GM12875 (cell line): ENCODE measurements at regions not wholly inside any gene's neighbourhood (a gene's known extent, or its start where the extent isn't known, plus 50 kb on each side); places are given as distances from the start of the nearest gene placed in this dataset.

Experiments used
- H3K4me3 ChIP-seq: one replicate; pipeline ENCODE4 v1.5.1; 2011; ENCODE audit warnings: low read depth, low read length, control low read depth
- TF ChIP-seq, protein P1 (sequence below): IDR thresholded peaks from 2 replicates; pipeline ENCODE4 v1.5.1; 2011; ENCODE audit warnings: low read depth, mild to moderate bottlenecking, control low read depth, inconsistent platforms, low read length, moderate library complexity, borderline replicate concordance; ENCODE audit not compliant: insufficient read depth

DNA sequence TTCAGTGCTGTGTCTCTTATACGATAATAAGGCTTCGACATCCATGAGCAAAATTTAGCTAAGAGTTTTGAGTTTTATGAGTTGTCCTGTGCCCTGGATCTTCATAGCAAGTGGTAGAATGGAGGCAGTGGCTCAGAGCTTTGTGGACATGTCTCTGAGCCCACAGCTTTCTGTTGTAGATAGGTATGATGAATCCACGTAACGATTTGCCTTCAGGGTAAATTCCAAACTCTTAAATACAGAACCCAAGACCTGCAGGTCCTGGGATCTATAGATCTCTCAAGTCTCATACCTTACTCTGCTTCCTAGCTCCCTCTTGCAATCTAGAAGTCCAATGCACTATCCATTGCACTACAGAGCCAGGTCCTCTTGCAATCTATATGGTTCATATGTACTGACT is 59.5 kb upstream of the TLE4 start:
- H3K4me3 ChIP-seq = no peak overlapping the region
- TF ChIP-seq, protein P1, sequence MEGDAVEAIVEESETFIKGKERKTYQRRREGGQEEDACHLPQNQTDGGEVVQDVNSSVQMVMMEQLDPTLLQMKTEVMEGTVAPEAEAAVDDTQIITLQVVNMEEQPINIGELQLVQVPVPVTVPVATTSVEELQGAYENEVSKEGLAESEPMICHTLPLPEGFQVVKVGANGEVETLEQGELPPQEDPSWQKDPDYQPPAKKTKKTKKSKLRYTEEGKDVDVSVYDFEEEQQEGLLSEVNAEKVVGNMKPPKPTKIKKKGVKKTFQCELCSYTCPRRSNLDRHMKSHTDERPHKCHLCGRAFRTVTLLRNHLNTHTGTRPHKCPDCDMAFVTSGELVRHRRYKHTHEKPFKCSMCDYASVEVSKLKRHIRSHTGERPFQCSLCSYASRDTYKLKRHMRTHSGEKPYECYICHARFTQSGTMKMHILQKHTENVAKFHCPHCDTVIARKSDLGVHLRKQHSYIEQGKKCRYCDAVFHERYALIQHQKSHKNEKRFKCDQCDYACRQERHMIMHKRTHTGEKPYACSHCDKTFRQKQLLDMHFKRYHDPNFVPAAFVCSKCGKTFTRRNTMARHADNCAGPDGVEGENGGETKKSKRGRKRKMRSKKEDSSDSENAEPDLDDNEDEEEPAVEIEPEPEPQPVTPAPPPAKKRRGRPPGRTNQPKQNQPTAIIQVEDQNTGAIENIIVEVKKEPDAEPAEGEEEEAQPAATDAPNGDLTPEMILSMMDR = no peak
